ENCODE measurements at regions not wholly inside any gene's neighbourhood (a gene's known extent, or its start where the extent isn't known, plus 50 kb on each side); places are given as distances from the start of the nearest gene placed in this dataset.

DNA sequence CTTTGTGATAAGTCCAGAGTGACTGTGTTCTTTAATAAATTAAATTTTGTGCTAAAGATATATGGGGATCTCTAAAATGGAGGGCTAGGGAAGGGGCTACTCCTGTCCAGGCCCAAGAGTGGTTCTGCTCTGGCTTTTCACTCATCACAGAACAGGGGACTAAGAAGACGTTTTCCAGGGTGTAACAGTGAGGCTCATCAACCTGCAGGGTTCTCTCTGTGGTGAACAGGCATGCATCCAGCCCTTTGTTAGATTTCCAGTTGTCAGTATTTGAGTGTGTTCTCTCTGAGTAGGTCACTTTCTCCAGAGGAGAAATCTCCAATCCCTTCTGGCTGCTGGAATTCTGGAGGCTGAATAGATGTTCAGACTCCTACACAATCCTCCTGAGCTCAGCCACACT, 408.9 kb downstream of the PLCL1 start:
- no peak for DNase-seq

DNA sequence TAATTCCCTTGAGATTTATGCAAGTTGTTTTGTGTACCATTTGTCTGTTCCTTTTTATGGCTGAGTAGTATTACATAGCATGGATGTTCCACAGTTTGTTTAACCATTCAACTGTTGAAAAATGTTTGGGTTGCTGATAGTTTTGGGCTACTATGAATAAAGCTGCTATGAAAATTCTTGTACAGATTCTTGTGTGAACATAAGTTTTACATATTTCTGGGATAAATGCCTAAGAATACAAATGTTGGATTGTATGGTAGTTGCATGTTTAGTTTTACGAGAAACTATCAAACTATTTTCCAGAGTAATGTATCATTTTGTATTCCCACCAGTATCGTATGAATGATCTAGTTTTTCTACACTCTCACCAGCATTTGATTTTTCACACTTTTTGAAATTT, 407.3 kb downstream of the PLCL1 start:
- ATAC-seq (no peak), DNase-seq (no peak)

More for the DNA sequence above, 408.9 kb downstream of the PLCL1 start:
- no peak for ATAC-seq

DNA sequence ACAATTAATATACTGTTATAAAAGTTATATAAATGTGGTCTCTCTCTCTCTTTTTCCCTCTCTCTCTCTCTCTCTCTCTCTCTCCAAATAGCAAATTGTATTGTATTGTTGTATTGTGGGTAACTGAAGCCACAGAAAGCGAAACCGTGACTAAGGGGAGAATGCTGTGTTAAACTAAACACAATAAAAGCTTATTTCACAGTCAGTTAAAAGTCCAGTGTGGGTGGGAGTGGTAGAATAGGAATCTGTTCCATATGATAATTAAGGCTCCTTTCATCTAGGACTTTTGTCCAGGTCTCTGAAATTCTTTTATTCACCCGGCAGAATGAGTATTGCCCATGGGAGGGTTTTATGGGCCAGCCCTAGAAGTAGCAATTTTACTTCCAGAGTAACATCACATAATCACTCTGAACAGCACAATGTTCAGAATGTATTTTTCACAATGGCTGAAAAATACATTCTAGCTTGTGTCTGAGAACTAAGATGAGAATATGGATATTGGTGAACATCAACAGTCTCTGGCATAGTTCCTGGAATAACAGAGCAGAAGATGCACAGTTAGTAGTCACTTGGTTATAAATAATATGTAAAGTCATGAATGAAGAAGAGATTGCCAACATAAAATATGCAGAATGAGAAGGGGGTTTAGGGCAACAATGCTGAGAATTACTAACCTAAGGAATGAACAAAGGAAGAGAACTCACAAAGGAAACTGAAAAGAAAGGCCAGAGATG, 399.1 kb downstream of the PLCL1 start:
- no peak for DNase-seq
- no peak for ATAC-seq

Data from stimulated activated naive CD8-positive, alpha-beta T cell treated with anti-CD3 and anti-CD28 coated beads, Interleukin-15, Interleukin-2, amounts not matched to agents 100 U/mL and 50 U/mL, for 24 hours (primary cell).